K562 (cell line): ENCODE measurements at regions not wholly inside any gene's neighbourhood (a gene's known extent, or its start where the extent isn't known, plus 50 kb on each side); places are given as distances from the start of the nearest gene placed in this dataset.

ENCODE experiments used
- CCNT2 ChIP-seq: IDR thresholded peaks from 2 replicates; pipeline ENCODE4 v1.6.1; 2011; ENCODE audit warnings: borderline replicate concordance, low read depth, mild to moderate bottlenecking, moderate library complexity, mixed read lengths, low read length; ENCODE audit not compliant: insufficient read length; ENCODE audit errors: extremely low read depth
- SIN3A ChIP-seq, 2 experiments: fragments of 150-350 bp in 1 of 2; IDR thresholded peaks; 2 replicates each; pipeline ENCODE4 v1.6.1; 2011 to 2016; ENCODE audit warnings: borderline replicate concordance in 2 of 2, low read depth in 2 of 2, low read length in 2 of 2, mild to moderate bottlenecking in 2 of 2, moderate library complexity in 2 of 2; ENCODE audit not compliant: control insufficient read depth in 1 of 2
- TFAP4 ChIP-seq: sonication (generic); formaldehyde crosslinking; IDR thresholded peaks from 2 replicates; pipeline ENCODE4 v1.8.0; 2022; ENCODE audit warnings: missing genetic modification reagents, mild to moderate bottlenecking, moderate library complexity, borderline replicate concordance
- USF2 ChIP-seq: sonication (generic); formaldehyde crosslinking; IDR thresholded peaks from 2 replicates; pipeline ENCODE4 v1.5.0; 2020; ENCODE audit warnings: missing genetic modification reagents
- ZBTB11 ChIP-seq, 3 experiments: fragments of 200-800 bp in 1 of 3; fragments of 250-450 bp in 1 of 3; fragments of 450-650 bp in 1 of 3; sonication (Bioruptor Pico) in 1 of 3; sonication (Bioruptor generic) in 1 of 3; formaldehyde crosslinking in 1 of 3; IDR thresholded peaks; 2 replicates each; pipeline versions ENCODE4 v1.6.1 to v1.8.0; 2016 to 2022; ENCODE audit warnings: mild to moderate bottlenecking in 2 of 3, missing genetic modification characterization in 2 of 3, missing compliant biosample characterization in 1 of 3, moderate library complexity in 1 of 3
- ZC3H4 ChIP-seq: sonication (generic); formaldehyde crosslinking; IDR thresholded peaks from 2 replicates; pipeline ENCODE4 v1.9.0; 2021; ENCODE audit warnings: missing genetic modification reagents, borderline replicate concordance
- ZNF217 ChIP-seq: sonication (generic); formaldehyde crosslinking; IDR thresholded peaks from 2 replicates; pipeline ENCODE4 v1.8.0; 2022; ENCODE audit warnings: mild to moderate bottlenecking, missing genetic modification reagents
- ZNF274 ChIP-seq: IDR thresholded peaks from 2 replicates; pipeline ENCODE4 v1.6.1; 2011; ENCODE audit warnings: low read depth, mild to moderate bottlenecking, low read length, moderate library complexity, borderline replicate concordance

GRCh38 chr5:30676223-30676840, 517.2 kb upstream of the CDH6 start (continued):
- TF ChIP-seq ZBTB11 (CRISPR knock-in tag; IDR thresholded peaks at IDR 0.05) (no peak), ZNF274 (no peak), SIN3A (IDR thresholded peaks at IDR 0.05; ENCODE audit: borderline replicate concordance in 2 of 2, control insufficient read depth in 1 of 2, low read depth in 2 of 2, low read length in 2 of 2) (no peak), TFAP4 (no peak), ZC3H4 (CRISPR knock-in tag) (no peak), USF2 (no peak), CCNT2 (no peak), ZNF217 (CRISPR knock-in tag) (no peak)
